Nephron (organoid): ENCODE measurements at regions not wholly inside any gene's neighbourhood (a gene's known extent, or its start where the extent isn't known, plus 50 kb on each side); places are given as distances from the start of the nearest gene placed in this dataset.
"Not testable (repeated sequence)": the region's sequence is repeated elsewhere in the genome, so short reads cannot be mapped to it uniquely, and the experiment has no call there.

ENCODE experiments used
- H3K27ac Mint-ChIP-seq, 3 experiments: 2 replicates each; pipeline ENCODE4 v1.8.0; 2020; ENCODE audit warnings: mixed read lengths in 3 of 3, mild to moderate bottlenecking in 2 of 3, moderate library complexity in 1 of 3
- H3K27me3 Mint-ChIP-seq: 2 replicates; pipeline ENCODE4 v1.8.0; 2021; ENCODE audit warnings: low read depth, mild to moderate bottlenecking, moderate library complexity, mixed read lengths
- H3K36me3 Mint-ChIP-seq: 2 replicates; pipeline ENCODE4 v1.8.0; 2020; ENCODE audit warnings: low read depth, mixed read lengths
- H3K4me1 Mint-ChIP-seq: 2 replicates; pipeline ENCODE4 v1.8.0; 2020; ENCODE audit warnings: mixed read lengths
- H3K4me3 Mint-ChIP-seq, 3 experiments: 2 replicates each; pipeline ENCODE4 v1.8.0; 2020; ENCODE audit warnings: mild to moderate bottlenecking in 3 of 3, mixed read lengths in 3 of 3, moderate library complexity in 2 of 3
- H3K9me3 Mint-ChIP-seq: 2 replicates; pipeline ENCODE4 v1.8.0; 2020; ENCODE audit warnings: mixed read lengths
- TF ChIP-seq, protein P1 (sequence below), 3 experiments: fragments of 200-600 bp; sonication (generic); IDR thresholded peaks; one replicate each; pipeline ENCODE4 v1.5.0; 2021; ENCODE audit warnings: antibody characterized with exemption in 3 of 3; ENCODE audit not compliant: unreplicated experiment in 3 of 3

DNA sequence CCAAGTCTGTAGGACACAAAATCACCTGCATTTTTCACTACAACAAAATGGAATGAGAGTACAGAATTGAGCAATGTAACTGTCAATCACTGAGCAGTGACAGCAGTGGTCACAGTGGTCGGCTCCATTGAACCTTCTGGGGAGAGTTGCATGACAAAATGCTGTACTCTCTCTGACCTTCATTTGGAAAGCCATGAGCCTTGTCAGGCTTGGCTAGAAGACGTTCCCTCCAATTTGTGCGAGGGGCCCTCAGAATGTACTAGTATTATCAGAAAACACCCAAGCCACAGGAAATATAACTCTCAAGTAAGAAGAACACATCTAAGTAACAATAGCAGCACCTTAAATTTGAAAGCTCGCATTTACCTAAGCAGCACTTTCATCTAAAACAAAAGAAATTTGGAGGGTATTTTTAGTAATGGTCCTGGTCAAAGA lies 425.6 kb upstream of the MEF2C start:
- no peak overlapping the region for H3K27ac Mint-ChIP-seq
- no peaks in the 10 kb centered on the region for H3K9me3 Mint-ChIP-seq
- H3K4me3 Mint-ChIP-seq: no peak overlapping the region
- no peaks in the 10 kb centered on the region for H3K36me3 Mint-ChIP-seq
- peaks cover 2% of the 10 kb centered on the region for H3K4me1 Mint-ChIP-seq
- TF ChIP-seq, protein P1, sequence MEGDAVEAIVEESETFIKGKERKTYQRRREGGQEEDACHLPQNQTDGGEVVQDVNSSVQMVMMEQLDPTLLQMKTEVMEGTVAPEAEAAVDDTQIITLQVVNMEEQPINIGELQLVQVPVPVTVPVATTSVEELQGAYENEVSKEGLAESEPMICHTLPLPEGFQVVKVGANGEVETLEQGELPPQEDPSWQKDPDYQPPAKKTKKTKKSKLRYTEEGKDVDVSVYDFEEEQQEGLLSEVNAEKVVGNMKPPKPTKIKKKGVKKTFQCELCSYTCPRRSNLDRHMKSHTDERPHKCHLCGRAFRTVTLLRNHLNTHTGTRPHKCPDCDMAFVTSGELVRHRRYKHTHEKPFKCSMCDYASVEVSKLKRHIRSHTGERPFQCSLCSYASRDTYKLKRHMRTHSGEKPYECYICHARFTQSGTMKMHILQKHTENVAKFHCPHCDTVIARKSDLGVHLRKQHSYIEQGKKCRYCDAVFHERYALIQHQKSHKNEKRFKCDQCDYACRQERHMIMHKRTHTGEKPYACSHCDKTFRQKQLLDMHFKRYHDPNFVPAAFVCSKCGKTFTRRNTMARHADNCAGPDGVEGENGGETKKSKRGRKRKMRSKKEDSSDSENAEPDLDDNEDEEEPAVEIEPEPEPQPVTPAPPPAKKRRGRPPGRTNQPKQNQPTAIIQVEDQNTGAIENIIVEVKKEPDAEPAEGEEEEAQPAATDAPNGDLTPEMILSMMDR (IDR thresholded peaks at IDR 0.05; ENCODE audit: unreplicated experiment in 3 of 3): no peak
- no peaks in the 10 kb centered on the region for H3K27me3 Mint-ChIP-seq

DNA sequence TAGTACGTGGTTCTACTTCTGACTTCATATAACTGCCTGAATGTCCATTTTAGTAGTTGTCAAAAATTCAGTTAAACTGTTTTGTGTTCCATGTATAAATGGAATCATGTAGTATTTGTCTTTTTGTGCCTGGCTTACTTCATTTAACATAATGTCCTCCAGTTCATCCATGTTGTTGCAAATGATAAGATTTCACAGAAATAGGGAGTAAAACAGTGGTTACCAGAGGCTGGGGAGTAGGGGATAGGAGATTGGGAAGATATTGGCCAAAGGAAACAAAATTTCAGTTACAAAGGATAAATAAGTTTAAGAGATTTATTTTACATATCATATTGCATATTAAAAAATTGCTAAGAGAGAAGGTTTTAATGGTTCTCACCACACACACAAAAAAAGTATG lies 425.0 kb upstream of the MEF2C start:
- Mint-ChIP-seq H3K4me3 (no peak overlapping the region), H3K9me3 (no peaks in the 10 kb centered on the region), H3K4me1 (no peaks in the 10 kb centered on the region), H3K36me3 (no peaks in the 10 kb centered on the region), H3K27me3 (no peaks in the 10 kb centered on the region), H3K27ac (no peak overlapping the region)
- TF ChIP-seq, protein P1 (IDR thresholded peaks at IDR 0.05; ENCODE audit: unreplicated experiment in 3 of 3): no peak

DNA sequence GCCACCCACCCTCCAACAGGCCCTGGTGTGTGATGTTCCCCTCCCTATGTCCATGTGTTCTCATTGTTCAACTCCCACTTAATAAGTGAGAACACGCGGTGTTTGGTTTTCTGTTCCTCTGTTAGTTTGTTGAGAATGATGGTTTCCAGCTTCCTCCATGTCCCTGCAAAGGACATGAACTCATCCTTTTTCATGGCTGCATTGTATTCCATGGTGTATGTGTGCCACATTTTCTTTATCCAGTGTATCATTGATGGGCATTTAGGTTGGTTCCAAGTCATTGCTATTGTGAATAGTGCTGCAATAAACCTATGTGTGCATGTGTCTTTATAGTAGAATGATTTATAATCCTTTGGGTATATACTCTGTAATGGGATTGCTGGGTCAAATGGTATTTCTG lies 424.2 kb upstream of the MEF2C start:
- not testable (repeated sequence) for H3K4me3 Mint-ChIP-seq, H3K9me3 Mint-ChIP-seq, H3K36me3 Mint-ChIP-seq, H3K27ac Mint-ChIP-seq, H3K27me3 Mint-ChIP-seq, H3K4me1 Mint-ChIP-seq

DNA sequence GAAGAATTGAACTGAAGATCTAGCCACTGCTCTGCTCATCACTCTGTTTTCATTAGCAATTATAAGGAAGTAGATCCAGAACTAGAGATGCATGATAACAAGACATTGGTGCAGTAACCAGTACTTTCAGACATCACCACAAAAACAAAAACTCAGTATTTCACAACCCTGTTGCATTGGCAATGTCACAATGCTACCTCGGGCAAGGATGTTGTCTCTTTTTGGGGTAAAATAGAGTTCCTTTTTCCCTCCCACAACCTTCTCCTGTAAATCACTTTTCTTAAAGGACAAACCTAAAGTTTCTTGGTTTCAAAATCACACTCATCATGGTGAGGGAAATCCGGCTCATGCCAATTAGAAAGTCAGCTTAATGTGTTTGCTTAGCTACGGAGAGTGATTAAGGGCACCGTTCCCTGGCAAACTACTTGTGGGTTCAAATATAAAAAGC lies 420.1 kb upstream of the MEF2C start:
- H3K27ac Mint-ChIP-seq: no peak overlapping the region
- TF ChIP-seq, protein P1 (IDR thresholded peaks at IDR 0.05; ENCODE audit: unreplicated experiment in 3 of 3): no peak
- no peaks in the 10 kb centered on the region for H3K9me3 Mint-ChIP-seq
- no peaks in the 10 kb centered on the region for H3K27me3 Mint-ChIP-seq
- H3K36me3 Mint-ChIP-seq: no peaks in the 10 kb centered on the region
- no peaks in the 10 kb centered on the region for H3K4me1 Mint-ChIP-seq
- H3K4me3 Mint-ChIP-seq: no peak overlapping the region

DNA sequence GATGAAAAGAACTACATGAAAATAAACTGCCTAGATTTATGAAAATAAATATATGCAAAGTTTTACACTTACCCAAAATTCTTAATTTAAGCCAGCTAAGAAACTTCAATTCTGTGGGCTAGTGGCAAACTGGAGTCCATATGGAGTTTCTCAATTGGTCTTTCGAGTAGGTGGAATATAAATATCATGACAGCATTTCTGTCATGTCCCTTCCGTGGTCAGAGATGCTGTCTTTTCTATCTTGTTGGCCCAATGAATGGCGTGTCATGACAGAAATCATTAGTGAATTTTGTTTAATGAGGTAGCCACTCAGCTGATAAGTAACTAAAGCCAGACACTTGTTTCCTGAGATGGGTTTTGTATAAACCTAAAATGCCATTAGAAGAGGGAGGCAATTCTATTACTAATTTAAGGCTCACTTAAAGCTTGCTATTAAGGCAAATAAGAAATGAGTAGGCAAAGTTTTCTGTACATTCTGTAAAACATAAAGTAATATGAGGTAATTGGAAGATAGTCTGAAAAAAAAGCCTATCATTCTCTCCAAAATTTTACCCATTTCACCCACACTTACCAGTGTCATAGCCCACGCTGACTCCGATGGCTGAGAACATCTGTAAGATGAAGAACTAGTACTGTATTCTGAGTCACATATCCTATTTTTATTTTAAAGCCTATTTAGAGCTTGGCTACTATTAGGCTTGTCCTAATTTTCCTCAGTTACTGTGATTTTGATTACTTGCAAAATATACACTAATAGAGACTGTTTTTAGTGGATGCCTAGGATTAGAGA lies 419.3 kb upstream of the MEF2C start:
- no peak overlapping the region for H3K4me3 Mint-ChIP-seq
- H3K27me3 Mint-ChIP-seq: no peaks in the 10 kb centered on the region
- H3K27ac Mint-ChIP-seq: no peak overlapping the region
- TF ChIP-seq, protein P1 (IDR thresholded peaks at IDR 0.05; ENCODE audit: unreplicated experiment in 3 of 3): no peak
- H3K9me3 Mint-ChIP-seq: no peaks in the 10 kb centered on the region
- H3K4me1 Mint-ChIP-seq: no peaks in the 10 kb centered on the region
- H3K36me3 Mint-ChIP-seq: no peaks in the 10 kb centered on the region

DNA sequence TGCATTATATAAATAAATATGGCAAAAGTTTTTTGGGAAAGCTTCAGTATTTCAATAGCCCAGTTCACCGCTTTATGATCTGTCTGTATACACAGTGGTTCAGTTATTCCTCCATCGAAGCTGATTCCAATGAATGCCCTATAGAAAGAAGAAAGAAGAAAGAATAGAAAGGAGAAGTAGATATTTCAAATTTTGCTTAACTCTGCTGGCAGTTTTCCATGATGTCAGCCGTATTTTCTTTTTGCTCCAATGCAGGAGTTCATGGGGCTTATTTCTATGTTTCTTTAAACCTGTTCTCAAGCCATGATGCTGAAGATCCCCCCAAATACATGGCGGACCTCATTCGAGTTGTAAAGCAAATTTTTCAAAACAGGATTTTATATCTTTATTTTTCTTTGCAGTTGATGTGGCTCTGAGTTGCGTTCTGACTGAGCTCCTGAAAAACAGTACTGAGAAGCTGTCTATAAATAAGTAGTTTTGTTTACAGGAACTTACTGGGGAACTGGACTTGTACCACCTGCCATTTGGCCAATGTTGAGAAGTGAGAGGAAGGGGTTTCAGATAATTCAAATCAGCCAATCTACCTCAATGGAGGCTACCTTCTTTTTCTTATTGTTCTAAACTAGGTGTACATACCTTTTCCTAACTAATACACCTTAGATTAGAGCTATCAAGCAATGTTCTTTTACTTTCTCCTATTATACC lies 418.5 kb upstream of the MEF2C start:
- Mint-ChIP-seq H3K4me1 (no peaks in the 10 kb centered on the region), H3K36me3 (no peaks in the 10 kb centered on the region), H3K27me3 (no peaks in the 10 kb centered on the region), H3K4me3 (no peak overlapping the region), H3K9me3 (no peaks in the 10 kb centered on the region), H3K27ac (no peak overlapping the region)
- TF ChIP-seq, protein P1 (IDR thresholded peaks at IDR 0.05; ENCODE audit: unreplicated experiment in 3 of 3): no peak
